ENCODE measurements at regions not wholly inside any gene's neighbourhood (a gene's known extent, or its start where the extent isn't known, plus 50 kb on each side); places are given as distances from the start of the nearest gene placed in this dataset.

GRCh38 chr3:159629329-159630084 is 359.1 kb upstream of the IL12A start:
- no peak for DNase-seq

- no peak for DNase-seq
Measured at GRCh38 chr3:159631226-159631625, 357.4 kb upstream of the IL12A start.

GRCh38 chr3:159632128-159632527 is 356.5 kb upstream of the IL12A start:
- DNase-seq = no peak

- no peak for DNase-seq
Measured at GRCh38 chr3:159632851-159633250, 355.8 kb upstream of the IL12A start.

- no peak for DNase-seq
Measured at GRCh38 chr3:159634483-159634882, 354.2 kb upstream of the IL12A start.

- DNase-seq = no peak
Measured at GRCh38 chr3:159635047-159635641, 353.5 kb upstream of the IL12A start.

- no peak for DNase-seq
Measured at GRCh38 chr3:159637883-159638542, 350.6 kb upstream of the IL12A start.

GRCh38 chr3:159640225-159640624 is 348.4 kb upstream of the IL12A start:
- no peak for DNase-seq

GRCh38 chr3:159643406-159643805 is 345.2 kb upstream of the IL12A start:
- no peak for DNase-seq

- DNase-seq = no peak
Measured at GRCh38 chr3:159645874-159646273, 342.8 kb upstream of the IL12A start.

GRCh38 chr3:159649951-159650350 is 338.7 kb upstream of the IL12A start:
- no peak for DNase-seq

- DNase-seq = no peak
Measured at GRCh38 chr3:159650726-159651125, 337.9 kb upstream of the IL12A start.

GRCh38 chr3:159652452-159652851 is 336.2 kb upstream of the IL12A start:
- no peak for DNase-seq

GRCh38 chr3:159654183-159655134 is 334.2 kb upstream of the IL12A start:
- DNase-seq = no peak

GRCh38 chr3:159655202-159655601 is 333.4 kb upstream of the IL12A start:
- DNase-seq = no peak

GRCh38 chr3:159657176-159657575 is 331.5 kb upstream of the IL12A start:
- DNase-seq = no peak

- no peak for DNase-seq
Measured at GRCh38 chr3:159657629-159658028, 331.0 kb upstream of the IL12A start.

- DNase-seq = no peak
Measured at GRCh38 chr3:159660326-159660725, 328.3 kb upstream of the IL12A start.

GRCh38 chr3:159660901-159661300 is 327.7 kb upstream of the IL12A start:
- no peak for DNase-seq

- no peak for DNase-seq
Measured at GRCh38 chr3:159662549-159662948, 326.1 kb upstream of the IL12A start.

- no peak for DNase-seq
Measured at GRCh38 chr3:159664006-159664405, 324.6 kb upstream of the IL12A start.

GRCh38 chr3:159664653-159665052 is 324.0 kb upstream of the IL12A start:
- DNase-seq = no peak

GRCh38 chr3:159667261-159667660 is 321.4 kb upstream of the IL12A start:
- no peak for DNase-seq
